H1 (cell line): ENCODE measurements at regions not wholly inside any gene's neighbourhood (a gene's known extent, or its start where the extent isn't known, plus 50 kb on each side); places are given as distances from the start of the nearest gene placed in this dataset.
"Not testable (repeated sequence)": the region's sequence is repeated elsewhere in the genome, so short reads cannot be mapped to it uniquely, and the experiment has no call there.

Experiments
- CTCF ChIA-PET: fragments of 300-600 bp; sonication (Branson Sonifier 250); formaldehyde crosslinking; loops from one replicate; lab custom pipeline; 2021; ENCODE audit not compliant: partially characterized antibody; lab: Charles Lee
- POLR2A ChIA-PET: fragments of 300-600 bp; sonication (Branson Sonifier 250); formaldehyde crosslinking; loops from one replicate; lab custom pipeline; 2021; ENCODE audit warnings: inconsistent platforms; ENCODE audit not compliant: partially characterized antibody; lab: Charles Lee
- DNase-seq, 2 experiments: peaks; one replicate each; pipeline versions ENCODE4 v3.0.0 to v3.0.0-alpha.2; 2010 to 2022; ENCODE audit warnings: low spot score in 2 of 2, low read depth in 1 of 2, mixed read lengths in 1 of 2
- FAIRE-seq: peaks from 2 replicates; lab custom pipeline; 2011; peaks lifted over from hg19 to GRCh38; lab: Jason Lieb, UNC
- H2AFZ ChIP-seq: 2 replicates; pipeline ENCODE4 v1.8.1; 2012; ENCODE audit warnings: low read length, inconsistent platforms
- H2AK5ac ChIP-seq: 2 replicates; pipeline ENCODE4 v1.6.1; 2013; ENCODE audit warnings: low read depth, low read length
- H2BK120ac ChIP-seq: replicated peaks from 2 replicates; pipeline ENCODE3; 2013; ENCODE audit warnings: low read depth, low read length, inconsistent platforms
- H2BK12ac ChIP-seq: 2 replicates; pipeline ENCODE4 v1.6.1; 2013; ENCODE audit warnings: low read depth, low read length
- H2BK15ac ChIP-seq: 2 replicates; pipeline ENCODE4 v1.6.1; 2013; ENCODE audit warnings: low read length
- H2BK20ac ChIP-seq: 2 replicates; pipeline ENCODE4 v1.6.1; 2013; ENCODE audit warnings: low read length
- H2BK5ac ChIP-seq: 2 replicates; pipeline ENCODE4 v1.6.1; 2013; ENCODE audit warnings: low read depth, low read length
- H3K14ac ChIP-seq: 2 replicates; pipeline ENCODE4 v1.6.1; 2013; ENCODE audit warnings: inconsistent platforms; ENCODE audit not compliant: insufficient read length
- H3K18ac ChIP-seq: 2 replicates; pipeline ENCODE4 v1.6.1; 2013; ENCODE audit warnings: low read length; ENCODE audit errors: extremely low read depth
- H3K23ac ChIP-seq: 2 replicates; pipeline ENCODE4 v1.6.1; 2013; ENCODE audit warnings: inconsistent platforms; ENCODE audit not compliant: insufficient read length
- H3K23me2 ChIP-seq: 2 replicates; pipeline ENCODE4 v1.6.1; 2013; ENCODE audit warnings: low read depth, low read length
- H3K27ac ChIP-seq: 2 replicates; pipeline ENCODE4 v1.6.1; 2011; ENCODE audit warnings: low read depth, low read length, inconsistent platforms
- H3K27me3 ChIP-seq, 4 experiments: replicated peaks in 1 of 4; 1 replicate in 1 of 4; 2 replicates in 3 of 4; pipeline versions ENCODE4 v1.6.1 to v1.8.1; 2011 to 2013; ENCODE audit warnings: low read length in 3 of 4, mild to moderate bottlenecking in 3 of 4, inconsistent platforms in 2 of 4, mixed read lengths in 2 of 4, moderate library complexity in 1 of 4; ENCODE audit not compliant: control insufficient read depth in 3 of 4, insufficient read depth in 3 of 4; ENCODE audit errors: extremely low read depth in 1 of 4
- H3K36me3 ChIP-seq, 4 experiments: 2 replicates each; pipeline versions ENCODE4 v1.6.1 to v1.8.1; 2011 to 2013; ENCODE audit warnings: mild to moderate bottlenecking in 4 of 4, low read length in 3 of 4, moderate library complexity in 2 of 4, control low read depth in 1 of 4, inconsistent platforms in 1 of 4; ENCODE audit not compliant: insufficient read depth in 4 of 4, control insufficient read depth in 2 of 4
- H3K4ac ChIP-seq: replicated peaks from 2 replicates; pipeline ENCODE3; 2013; ENCODE audit warnings: low read length, low read depth, mixed read lengths, inconsistent platforms; ENCODE audit not compliant: insufficient read length
- H3K4me1 ChIP-seq, 4 experiments: replicated peaks in 1 of 4; 1 replicate in 1 of 4; 2 replicates in 3 of 4; pipeline versions ENCODE4 v1.6.1 to v1.8.1; 2011 to 2013; ENCODE audit warnings: low read length in 3 of 4, inconsistent platforms in 2 of 4, mixed read lengths in 1 of 4; ENCODE audit not compliant: insufficient read depth in 4 of 4, control insufficient read depth in 3 of 4
- H3K4me2 ChIP-seq, 2 experiments: 2 replicates each; pipeline versions ENCODE4 v1.6.1 to v1.8.1; 2011 to 2013; ENCODE audit warnings: low read depth in 2 of 2, low read length in 2 of 2, control low read depth in 1 of 2, inconsistent platforms in 1 of 2, mild to moderate bottlenecking in 1 of 2; ENCODE audit not compliant: insufficient read depth in 1 of 2
- H3K4me3 ChIP-seq, 4 experiments: fragments of 200-600, 300-600 bp in 1 of 4; sonication (generic), shearing (Covaris generic), sonication (Bioruptor Twin) in 1 of 4; 2 replicates each; pipeline versions ENCODE4 v1.5.1 to v1.8.1; 2011 to 2016; ENCODE audit warnings: low read length in 4 of 4, low read depth in 3 of 4, control low read depth in 2 of 4, inconsistent platforms in 2 of 4, mild to moderate bottlenecking in 2 of 4, mixed read lengths in 1 of 4, moderate library complexity in 1 of 4; ENCODE audit not compliant: insufficient read depth in 2 of 4; ENCODE audit errors: extremely low read depth in 1 of 4
- H3K56ac ChIP-seq: replicated peaks from 2 replicates; pipeline ENCODE3; 2013; ENCODE audit warnings: low read depth, mild to moderate bottlenecking, mixed read lengths, low read length, inconsistent platforms; ENCODE audit not compliant: insufficient read length
- H3K79me1 ChIP-seq: 2 replicates; pipeline ENCODE4 v1.6.1; 2013; ENCODE audit warnings: low read depth, low read length, control low read depth
- H3K79me2 ChIP-seq, 2 experiments: 2 replicates each; pipeline versions ENCODE4 v1.6.1 to v1.8.1; 2012 to 2013; ENCODE audit warnings: low read length in 2 of 2, mild to moderate bottlenecking in 2 of 2, inconsistent platforms in 1 of 2; ENCODE audit not compliant: insufficient read depth in 2 of 2, control insufficient read depth in 1 of 2
- H3K9ac ChIP-seq, 4 experiments: replicated peaks in 1 of 4; 1 replicate in 1 of 4; 2 replicates in 3 of 4; pipeline versions ENCODE4 v1.6.1 to v1.8.1; 2011 to 2013; ENCODE audit warnings: low read depth in 3 of 4, low read length in 3 of 4, control low read depth in 2 of 4, mild to moderate bottlenecking in 2 of 4, moderate library complexity in 2 of 4, inconsistent platforms in 1 of 4; ENCODE audit errors: extremely low read depth in 1 of 4
- H3K9me3 ChIP-seq, 2 experiments: 2 replicates each; pipeline versions ENCODE4 v1.6.1 to v1.8.1; 2012 to 2013; ENCODE audit warnings: mild to moderate bottlenecking in 2 of 2, moderate library complexity in 2 of 2, control low read depth in 1 of 2, inconsistent platforms in 1 of 2, low read depth in 1 of 2, low read length in 1 of 2, mixed read lengths in 1 of 2; ENCODE audit not compliant: insufficient read depth in 2 of 2
- H4K20me1 ChIP-seq, 2 experiments: replicated peaks in 1 of 2; 2 replicates each; pipeline versions ENCODE3 to v1.8.1; 2011 to 2013; ENCODE audit warnings: inconsistent platforms in 2 of 2, low read length in 2 of 2, mild to moderate bottlenecking in 1 of 2; ENCODE audit not compliant: insufficient read depth in 2 of 2, control insufficient read depth in 1 of 2
- H4K5ac ChIP-seq: 2 replicates; pipeline ENCODE4 v1.6.1; 2013; ENCODE audit warnings: low read length, low read depth, mixed read lengths, inconsistent platforms; ENCODE audit not compliant: insufficient read length
- H4K8ac ChIP-seq: 2 replicates; pipeline ENCODE4 v1.8.0; 2013; ENCODE audit warnings: mild to moderate bottlenecking, moderate library complexity, low read length, inconsistent platforms; ENCODE audit not compliant: insufficient read depth; ENCODE audit errors: extremely low read depth
- H4K91ac ChIP-seq: replicated peaks from 2 replicates; pipeline ENCODE3; 2013; ENCODE audit warnings: low read length, mixed read lengths, inconsistent platforms; ENCODE audit not compliant: insufficient read length
- WGBS, 2 experiments: shearing (Covaris generic) in 1 of 2; methylation state at CpG; one replicate each; pipeline versions ENCODE4 v1.1.6 to v1.1.7; 2013 to 2015; ENCODE audit warnings: low lambda C conversion rate in 2 of 2, mixed read lengths in 2 of 2, inconsistent platforms in 1 of 2, low coverage in 1 of 2, missing lambda C conversion rate in 1 of 2; ENCODE audit not compliant: insufficient replicate concordance in 2 of 2, insufficient coverage in 1 of 2, insufficient read length in 1 of 2; ENCODE audit errors: extremely low coverage in 1 of 2, missing lambda C conversion rate in 1 of 2; 5-methylcytosine and 5-hydroxymethylcytosine counted together

- H3K27ac ChIP-seq, H4K20me1 ChIP-seq, H3K56ac ChIP-seq, H3K27me3 ChIP-seq, H2AFZ ChIP-seq, H4K8ac ChIP-seq, H2BK12ac ChIP-seq, H4K91ac ChIP-seq, H3K18ac ChIP-seq, H3K4me1 ChIP-seq, H3K9ac ChIP-seq, H3K79me2 ChIP-seq, H3K14ac ChIP-seq, H3K4ac ChIP-seq, H2AK5ac ChIP-seq, H4K5ac ChIP-seq, FAIRE-seq, H3K9me3 ChIP-seq, H2BK15ac ChIP-seq, H3K79me1 ChIP-seq, H3K23me2 ChIP-seq, POLR2A ChIA-PET, H3K23ac ChIP-seq, H3K4me2 ChIP-seq, H3K4me3 ChIP-seq, H2BK20ac ChIP-seq, H3K36me3 ChIP-seq, CTCF ChIA-PET, H2BK5ac ChIP-seq, DNase-seq, H2BK120ac ChIP-seq: not testable (repeated sequence)
- WGBS, 2 experiments: 91% methylated on average over 3 of the region's 3 CpGs; no CpG with 5 or more reads in 1 of the 2 experiments
Measured at GRCh38 chr4:179378847-179379246, 1936.6 kb upstream of the AGA start.
